NCI-H526 treated with DMSO at 0.1 percent for 48 hours (cell line): ENCODE measurements at regions not wholly inside any gene's neighbourhood (a gene's known extent, or its start where the extent isn't known, plus 50 kb on each side); places are given as distances from the start of the nearest gene placed in this dataset.

Experiments
- DNase-seq: peaks from one replicate; lab custom pipeline; 2025; lab: John Stamatoyannopoulos, UW

- no peak for DNase-seq
Observed at GRCh38 chr13:67664502-67664901, 434.4 kb upstream of the PCDH9 start.

DNA sequence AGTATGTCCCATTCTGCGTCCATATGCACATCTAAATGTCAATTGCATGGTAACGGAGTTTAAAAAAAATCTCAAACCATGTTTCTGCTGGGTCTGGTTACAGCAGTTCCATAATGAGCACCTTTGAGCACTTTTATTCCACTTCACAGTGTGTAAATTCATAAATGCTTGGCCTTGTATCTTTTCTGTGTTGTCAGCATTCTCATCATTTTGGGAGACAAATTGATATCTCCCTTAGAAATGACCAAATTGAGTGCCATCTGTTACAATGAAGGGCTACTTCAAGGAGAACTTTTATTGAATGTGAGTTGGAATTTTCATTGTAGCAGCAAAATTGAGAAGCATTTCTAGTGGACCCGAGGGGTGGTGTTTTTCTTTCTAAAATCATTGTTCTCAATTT lies 432.9 kb upstream of the PCDH9 start:
- no peak for DNase-seq

DNA sequence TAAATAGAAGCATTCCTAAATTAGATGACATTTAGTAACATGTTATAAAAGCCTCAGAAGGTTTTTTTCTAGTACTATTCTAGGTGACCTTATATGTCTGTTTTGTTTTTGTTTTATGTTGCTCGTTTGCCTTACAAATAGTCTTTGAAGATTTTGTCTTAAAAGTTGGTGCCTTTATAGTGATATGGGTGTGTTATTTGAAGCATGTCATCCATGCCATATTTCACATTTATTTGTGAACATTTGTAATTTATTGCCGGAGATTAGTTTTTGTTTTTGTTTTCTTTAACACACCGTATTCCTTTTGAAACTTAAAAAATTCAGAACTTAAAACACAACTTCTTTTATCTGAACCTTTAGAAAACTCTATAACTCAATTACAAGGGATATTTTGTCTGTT lies 422.8 kb upstream of the PCDH9 start:
- DNase-seq: no peak

- no peak for DNase-seq
Observed at GRCh38 chr13:67651908-67652465, 421.9 kb upstream of the PCDH9 start.

GRCh38 chr13:67650471-67650870 lies 420.3 kb upstream of the PCDH9 start:
- DNase-seq: no peak

GRCh38 chr13:67645874-67646467 lies 415.8 kb upstream of the PCDH9 start:
- DNase-seq: no peak

DNA sequence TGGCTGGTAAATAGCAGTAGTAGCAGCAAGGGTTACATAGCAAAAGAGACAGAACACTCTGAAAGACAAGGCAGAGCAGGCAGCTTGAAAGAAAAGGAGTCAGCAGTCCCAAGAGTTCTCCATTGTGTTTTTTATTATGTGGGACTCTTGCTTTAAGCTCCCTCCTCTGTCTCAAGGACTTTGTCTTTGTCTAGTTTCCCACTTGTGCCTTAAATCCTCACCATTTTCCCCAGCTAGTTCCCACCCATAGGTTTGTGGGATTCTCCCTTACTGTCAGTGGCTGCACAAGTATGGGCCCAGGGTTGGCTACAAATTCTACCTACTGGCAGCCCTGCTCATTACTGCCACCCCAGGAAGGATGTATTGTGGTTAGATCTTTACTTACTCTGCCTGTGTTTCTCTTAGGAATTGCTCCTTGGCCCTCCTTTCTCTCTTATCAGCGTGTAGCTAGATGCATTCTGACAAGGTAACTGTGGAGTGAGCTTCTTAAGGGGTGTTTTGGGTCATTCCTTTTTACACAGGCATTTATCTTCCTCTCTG lies 413.4 kb upstream of the PCDH9 start:
- no peak for DNase-seq

- no peak for DNase-seq
Observed at GRCh38 chr13:67642657-67643056, 412.5 kb upstream of the PCDH9 start.

- no peak for DNase-seq
Observed at GRCh38 chr13:67635754-67636153, 405.6 kb upstream of the PCDH9 start.

GRCh38 chr13:67632590-67632989 lies 402.5 kb upstream of the PCDH9 start:
- DNase-seq: no peak

DNA sequence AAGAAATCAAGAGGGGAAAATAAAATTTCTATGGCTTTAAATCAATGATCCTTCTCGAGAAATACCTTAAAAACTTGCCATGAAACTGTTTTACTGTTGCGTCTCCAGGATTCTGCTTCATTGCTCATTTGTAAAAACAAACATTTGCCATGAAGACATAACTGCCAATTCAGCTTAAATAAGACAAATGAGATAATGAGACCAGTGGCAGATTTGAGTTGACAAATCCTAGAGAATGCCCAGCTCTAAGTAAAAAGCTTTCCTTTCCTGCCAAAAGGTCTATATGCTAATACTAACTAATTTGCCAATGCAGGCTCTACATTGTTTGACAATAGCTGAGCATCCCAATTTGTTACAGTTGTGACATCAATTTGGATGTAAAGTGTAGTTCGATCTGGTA lies 400.5 kb upstream of the PCDH9 start:
- no peak for DNase-seq

- DNase-seq: no peak
Observed at GRCh38 chr13:67623630-67624029, 393.5 kb upstream of the PCDH9 start.

DNA sequence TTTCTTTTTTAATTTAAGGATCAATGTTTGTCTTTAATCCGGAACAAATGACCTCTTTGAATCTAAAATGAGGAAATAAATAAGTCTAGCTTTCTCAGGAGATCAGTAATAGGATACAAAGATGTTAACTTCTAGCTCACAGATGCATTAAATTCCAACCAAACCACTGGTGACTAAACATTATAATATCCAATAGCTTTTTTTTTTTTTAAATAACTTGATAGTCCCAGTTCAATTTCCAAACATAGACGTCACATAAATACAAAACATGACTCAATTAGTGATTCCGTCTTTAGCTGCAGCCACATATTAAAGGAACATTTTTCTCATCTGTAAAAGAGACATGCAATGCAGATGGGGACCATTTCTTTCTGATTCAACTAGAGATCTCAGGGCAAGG lies 390.5 kb upstream of the PCDH9 start:
- no peak for DNase-seq

GRCh38 chr13:67619995-67620380 lies 389.9 kb upstream of the PCDH9 start:
- DNase-seq: no peak

DNA sequence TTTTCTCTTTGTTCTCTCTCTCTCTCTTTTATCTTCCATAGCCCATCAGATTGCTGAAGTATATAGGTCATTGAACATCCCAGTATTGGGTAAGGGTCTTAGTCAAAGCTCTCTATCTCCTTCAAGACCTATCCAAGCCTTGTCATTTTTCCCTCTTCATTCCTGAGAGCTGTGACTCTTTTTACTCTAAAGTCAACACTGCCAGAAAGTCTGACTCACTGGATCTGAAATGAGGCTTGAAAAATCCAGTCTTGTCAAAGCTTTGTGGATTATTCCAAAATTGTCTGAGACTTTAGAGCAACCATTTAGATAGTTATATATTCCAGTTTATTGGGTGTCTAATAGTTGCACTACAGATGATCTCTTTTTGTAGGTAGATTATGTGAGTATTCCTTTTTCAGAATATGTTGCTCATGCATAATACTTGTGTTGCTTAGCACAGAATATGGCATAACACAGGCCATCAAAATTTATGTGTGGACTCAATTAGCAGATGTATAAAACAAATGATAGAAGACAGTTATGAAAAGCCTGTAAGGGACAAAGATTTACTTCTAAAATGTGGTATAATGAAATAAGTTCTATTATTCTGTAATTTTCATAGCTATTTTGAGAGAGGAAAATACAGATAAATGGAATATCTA lies 389.3 kb upstream of the PCDH9 start:
- DNase-seq: no peak

DNA sequence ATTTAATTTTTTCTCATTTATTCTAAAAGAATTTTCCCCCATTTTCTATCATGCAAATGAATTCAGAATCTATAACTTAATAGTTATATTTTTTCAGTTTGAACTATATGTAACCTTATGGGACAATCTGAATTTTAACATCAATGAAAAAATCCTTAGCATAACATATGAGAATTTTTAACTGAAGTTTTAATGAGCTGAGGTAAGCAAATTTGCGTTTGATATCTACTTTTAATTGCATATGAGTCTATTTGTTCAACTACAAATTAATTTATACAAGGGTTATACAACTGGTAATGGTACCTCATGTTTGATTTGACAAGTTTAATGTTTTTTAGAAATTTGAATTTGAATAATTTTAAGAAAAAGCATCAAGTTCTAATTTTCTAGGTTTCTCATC lies 384.4 kb upstream of the PCDH9 start:
- no peak for DNase-seq

DNA sequence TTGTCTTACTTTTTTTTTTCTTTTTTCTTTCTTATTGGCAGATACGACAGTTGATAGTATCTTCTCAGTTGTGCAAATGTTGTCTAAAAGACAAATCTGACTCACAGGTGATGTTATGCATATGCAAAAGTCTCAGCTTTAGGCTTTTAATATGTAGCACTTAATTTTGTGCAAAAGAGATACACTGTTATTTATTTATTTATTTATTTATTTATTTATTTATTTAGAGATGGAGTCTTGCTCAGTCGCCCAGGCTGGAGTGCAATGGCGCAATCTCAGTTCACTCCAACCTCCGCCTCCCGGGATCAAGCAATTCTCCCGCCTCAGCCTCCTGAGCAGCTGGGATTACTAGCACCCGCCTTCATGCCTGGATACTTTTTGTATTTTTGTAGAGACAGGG lies 383.9 kb upstream of the PCDH9 start:
- no peak for DNase-seq

GRCh38 chr13:67588607-67589006 lies 358.5 kb upstream of the PCDH9 start:
- no peak for DNase-seq

GRCh38 chr13:67577361-67577760 lies 347.2 kb upstream of the PCDH9 start:
- DNase-seq: no peak

GRCh38 chr13:67574320-67575233 lies 344.4 kb upstream of the PCDH9 start:
- DNase-seq: peak; percentile 58

GRCh38 chr13:67568205-67568604 lies 338.1 kb upstream of the PCDH9 start:
- no peak for DNase-seq

GRCh38 chr13:67557642-67558241 lies 327.6 kb upstream of the PCDH9 start:
- no peak for DNase-seq
